Erythroblast (primary cell): ENCODE measurements at regions not wholly inside any gene's neighbourhood (a gene's known extent, or its start where the extent isn't known, plus 50 kb on each side); places are given as distances from the start of the nearest gene placed in this dataset.

Source experiments
- GATA1 ChIP-seq: IDR thresholded peaks from 2 replicates; pipeline ENCODE4 v1.6.1; 2011; ENCODE audit warnings: low read depth, mild to moderate bottlenecking, control low read depth, low read length, moderate library complexity
- POLR2A ChIP-seq: IDR thresholded peaks from 2 replicates; pipeline ENCODE4 v1.6.1; 2011; ENCODE audit warnings: mild to moderate bottlenecking, low read length

- TF ChIP-seq POLR2A = no peak
- no peak for TF ChIP-seq GATA1
Observed at GRCh38 chr20:57114290-57115005, 152.0 kb downstream of the BMP7 start.
